ENCODE measurements at regions not wholly inside any gene's neighbourhood (a gene's known extent, or its start where the extent isn't known, plus 50 kb on each side); places are given as distances from the start of the nearest gene placed in this dataset.

DNA sequence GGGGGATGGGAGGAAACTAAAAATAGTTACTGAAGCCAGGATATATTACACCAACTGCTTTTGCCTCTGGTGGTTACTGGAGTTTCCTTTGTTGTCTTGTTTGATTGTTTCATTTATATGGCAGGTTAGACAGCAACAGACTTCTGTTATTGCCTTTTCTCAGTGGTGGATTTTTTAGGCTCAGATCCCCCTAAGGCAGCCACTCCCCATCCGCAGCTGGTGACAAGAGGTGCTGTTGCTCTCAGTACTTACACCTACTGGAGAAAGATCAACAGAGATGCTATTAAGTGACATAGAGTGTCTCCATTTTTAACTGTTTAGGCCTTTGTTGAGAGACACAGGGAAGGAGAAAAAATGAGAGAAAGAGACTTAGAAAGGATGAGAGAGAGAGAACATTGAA, 552.1 kb downstream of the PKHD1 start:
- no peak overlapping the region for H3K27ac ChIP-seq (ENCODE audit: control insufficient read depth, insufficient read depth)
- H3K36me3 ChIP-seq (ENCODE audit: control insufficient read depth in 2 of 2, insufficient read depth in 2 of 2, low read length in 1 of 2): no peaks in the 10 kb centered on the region
- DNase-seq (ENCODE audit: low read depth, low spot score): no peak
- TF ChIP-seq, protein P1, sequence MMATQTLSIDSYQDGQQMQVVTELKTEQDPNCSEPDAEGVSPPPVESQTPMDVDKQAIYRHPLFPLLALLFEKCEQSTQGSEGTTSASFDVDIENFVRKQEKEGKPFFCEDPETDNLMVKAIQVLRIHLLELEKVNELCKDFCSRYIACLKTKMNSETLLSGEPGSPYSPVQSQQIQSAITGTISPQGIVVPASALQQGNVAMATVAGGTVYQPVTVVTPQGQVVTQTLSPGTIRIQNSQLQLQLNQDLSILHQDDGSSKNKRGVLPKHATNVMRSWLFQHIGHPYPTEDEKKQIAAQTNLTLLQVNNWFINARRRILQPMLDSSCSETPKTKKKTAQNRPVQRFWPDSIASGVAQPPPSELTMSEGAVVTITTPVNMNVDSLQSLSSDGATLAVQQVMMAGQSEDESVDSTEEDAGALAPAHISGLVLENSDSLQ (IDR thresholded peaks at IDR 0.05): no peak
- H2AFZ ChIP-seq (ENCODE audit: control insufficient read depth, low read depth, low read length): no peak overlapping the region
- FAIRE-seq: no peak
- in situ Hi-C loops (cut with MboI): no loop called here
- no peaks in the 10 kb centered on the region for H3K9me3 ChIP-seq (replicated peaks; ENCODE audit: control insufficient read depth, insufficient read depth, low read length)
- intact Hi-C loops (cut with micrococcal nuclease; ENCODE audit: unreplicated experiment): no loop called here
- H3K4me3 ChIP-seq: no peak overlapping the region
- H3K27me3 ChIP-seq (replicated peaks in 1 of 2; ENCODE audit: control insufficient read depth in 2 of 2, insufficient read depth in 2 of 2, low read length in 1 of 2): no peaks in the 10 kb centered on the region
- no peak overlapping the region for H3K4me2 ChIP-seq (ENCODE audit: control insufficient read depth, insufficient read depth)
- no peak for ATAC-seq
- SMC1A ChIA-PET (ENCODE audit: uncharacterized antibody, unreplicated experiment): no interaction called here
- 41% methylated on average over 1 of the region's 1 CpG for WGBS (ENCODE audit: insufficient coverage, insufficient replicate concordance, low lambda C conversion rate, missing lambda C conversion rate)
- CTCF ChIA-PET: no interaction called here
- H3K79me2 ChIP-seq (ENCODE audit: control insufficient read depth, insufficient read depth, low read length): no peaks in the 10 kb centered on the region
- H3K4me1 ChIP-seq (ENCODE audit: control insufficient read depth, insufficient read depth, low read length): no peaks in the 10 kb centered on the region
- no TSS peak for BruUV-seq (replicated peaks)
- H4K20me1 ChIP-seq (ENCODE audit: control insufficient read depth, insufficient read depth): no peaks in the 10 kb centered on the region
- POLR2A ChIA-PET: no interaction called here
- H3K9ac ChIP-seq (ENCODE audit: control insufficient read depth, insufficient read depth, low read length): no peak overlapping the region
- RAD21 ChIA-PET (ENCODE audit: unreplicated experiment): no interaction called here

DNA sequence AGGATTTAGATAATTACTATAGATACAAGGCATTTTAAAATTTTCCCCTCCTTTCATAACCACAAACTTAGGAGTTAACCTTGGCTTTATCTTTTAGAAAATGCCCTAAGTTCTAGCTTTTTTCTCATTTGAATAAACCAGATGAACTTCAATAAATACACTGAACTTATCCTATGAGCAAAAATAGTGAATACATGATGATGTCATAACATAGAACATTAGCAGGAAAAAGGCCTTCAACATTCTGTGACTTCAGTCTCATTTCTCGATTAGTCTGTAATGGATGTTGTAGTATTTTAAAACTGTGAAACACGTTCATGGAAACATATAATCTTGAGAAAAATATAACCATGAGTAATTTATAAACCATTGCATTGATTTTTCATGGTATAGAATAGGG, 550.7 kb downstream of the PKHD1 start:
- Histone ChIP-seq H3K79me2 (ENCODE audit: control insufficient read depth, insufficient read depth, low read length) (no peaks in the 10 kb centered on the region), H3K4me3 (no peak overlapping the region), H3K36me3 (ENCODE audit: control insufficient read depth in 2 of 2, insufficient read depth in 2 of 2, low read length in 1 of 2) (no peaks in the 10 kb centered on the region), H3K4me1 (ENCODE audit: control insufficient read depth, insufficient read depth, low read length) (no peaks in the 10 kb centered on the region), H2AFZ (ENCODE audit: control insufficient read depth, low read depth, low read length) (no peak overlapping the region), H3K9me3 (replicated peaks; ENCODE audit: control insufficient read depth, insufficient read depth, low read length) (no peaks in the 10 kb centered on the region), H3K9ac (ENCODE audit: control insufficient read depth, insufficient read depth, low read length) (no peak overlapping the region), H3K27me3 (replicated peaks in 1 of 2; ENCODE audit: control insufficient read depth in 2 of 2, insufficient read depth in 2 of 2, low read length in 1 of 2) (no peaks in the 10 kb centered on the region), H4K20me1 (ENCODE audit: control insufficient read depth, insufficient read depth) (no peaks in the 10 kb centered on the region), H3K27ac (ENCODE audit: control insufficient read depth, insufficient read depth) (no peak overlapping the region), H3K4me2 (ENCODE audit: control insufficient read depth, insufficient read depth) (no peak overlapping the region)
- ATAC-seq (no peak), FAIRE-seq (no peak), DNase-seq (ENCODE audit: low read depth, low spot score) (no peak)
- BruUV-seq (replicated peaks): no TSS peak
- in situ Hi-C loops (cut with MboI): no loop called here
- ChIA-PET CTCF (no interaction called here), RAD21 (ENCODE audit: unreplicated experiment) (no interaction called here), SMC1A (ENCODE audit: uncharacterized antibody, unreplicated experiment) (no interaction called here), POLR2A (no interaction called here)
- intact Hi-C loops (cut with micrococcal nuclease; ENCODE audit: unreplicated experiment): no loop called here
- WGBS (ENCODE audit: insufficient coverage, insufficient replicate concordance, low lambda C conversion rate, missing lambda C conversion rate): 46% methylated on average over 2 of the region's 2 CpGs
- TF ChIP-seq STAT1 (conservative IDR thresholded peaks at IDR 0.05) (no peak), TCF3 (IDR thresholded peaks at IDR 0.05; ENCODE audit: borderline replicate concordance, insufficient read depth, low read depth, low read length) (no peak), STAT3 (IDR thresholded peaks at IDR 0.05; ENCODE audit: low read depth, low read length) (no peak), PAX5 (IDR thresholded peaks at IDR 0.05; ENCODE audit: borderline replicate concordance, low read depth, low read length) (no peak), TBL1XR1 (IDR thresholded peaks at IDR 0.05; ENCODE audit: low read depth, low read length) (no peak), EGR1 (IDR thresholded peaks at IDR 0.05; ENCODE audit: borderline replicate concordance in 1 of 2, low read depth in 2 of 2, low read length in 2 of 2) (no peak), HDGF (IDR thresholded peaks at IDR 0.05) (no peak), RAD51 (IDR thresholded peaks at IDR 0.05) (no peak), POLR2AphosphoS2 (IDR thresholded peaks at IDR 0.05; ENCODE audit: low read depth, low read length) (no peak)
- TF ChIP-seq, protein P2, sequence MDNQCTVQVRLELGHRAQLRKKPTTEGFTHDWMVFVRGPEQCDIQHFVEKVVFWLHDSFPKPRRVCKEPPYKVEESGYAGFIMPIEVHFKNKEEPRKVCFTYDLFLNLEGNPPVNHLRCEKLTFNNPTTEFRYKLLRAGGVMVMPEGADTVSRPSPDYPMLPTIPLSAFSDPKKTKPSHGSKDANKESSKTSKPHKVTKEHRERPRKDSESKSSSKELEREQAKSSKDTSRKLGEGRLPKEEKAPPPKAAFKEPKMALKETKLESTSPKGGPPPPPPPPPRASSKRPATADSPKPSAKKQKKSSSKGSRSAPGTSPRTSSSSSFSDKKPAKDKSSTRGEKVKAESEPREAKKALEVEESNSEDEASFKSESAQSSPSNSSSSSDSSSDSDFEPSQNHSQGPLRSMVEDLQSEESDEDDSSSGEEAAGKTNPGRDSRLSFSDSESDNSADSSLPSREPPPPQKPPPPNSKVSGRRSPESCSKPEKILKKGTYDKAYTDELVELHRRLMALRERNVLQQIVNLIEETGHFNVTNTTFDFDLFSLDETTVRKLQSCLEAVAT (IDR thresholded peaks at IDR 0.05): no peak
- TF ChIP-seq, protein P3, sequence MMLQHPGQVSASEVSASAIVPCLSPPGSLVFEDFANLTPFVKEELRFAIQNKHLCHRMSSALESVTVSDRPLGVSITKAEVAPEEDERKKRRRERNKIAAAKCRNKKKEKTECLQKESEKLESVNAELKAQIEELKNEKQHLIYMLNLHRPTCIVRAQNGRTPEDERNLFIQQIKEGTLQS (IDR thresholded peaks at IDR 0.05; ENCODE audit: borderline replicate concordance, extremely low read depth, low read depth, low read length): no peak

All from GM12878 (cell line).